SJCRH30 (cell line): ENCODE measurements at regions not wholly inside any gene's neighbourhood (a gene's known extent, or its start where the extent isn't known, plus 50 kb on each side); places are given as distances from the start of the nearest gene placed in this dataset.
A peak's percentile ranks its signal among the peaks of the same experiment; 100 is the strongest.

Experiments used
- DNase-seq, 2 experiments: peaks; one replicate each; pipeline ENCODE4 v3.0.0-alpha.2; 2015 to 2020
- H3K27ac ChIP-seq: fragments of 250-450 bp; sonication (Bioruptor Pico); 2 replicates; pipeline ENCODE4 v1.5.1; 2020; ENCODE audit warnings: mild to moderate bottlenecking, moderate library complexity
- H3K27me3 ChIP-seq: fragments of 250-450 bp; sonication (Bioruptor Pico); 2 replicates; pipeline ENCODE4 v1.5.1; 2020; ENCODE audit warnings: mild to moderate bottlenecking, moderate library complexity
- H3K36me3 ChIP-seq: fragments of 250-450 bp; sonication (Bioruptor Pico); 2 replicates; pipeline ENCODE4 v1.5.1; 2020; ENCODE audit warnings: mild to moderate bottlenecking, moderate library complexity
- H3K4me1 ChIP-seq: fragments of 250-450 bp; sonication (Bioruptor Pico); 2 replicates; pipeline ENCODE4 v1.5.1; 2020; ENCODE audit warnings: mild to moderate bottlenecking, moderate library complexity
- H3K4me3 ChIP-seq: fragments of 250-450 bp; sonication (Bioruptor Pico); 2 replicates; pipeline ENCODE4 v1.5.1; 2020; ENCODE audit warnings: mild to moderate bottlenecking, moderate library complexity
- H3K9me3 ChIP-seq: fragments of 250-450 bp; sonication (Bioruptor Pico); replicated peaks from 2 replicates; pipeline ENCODE4 v1.5.1; 2020; ENCODE audit warnings: mild to moderate bottlenecking, moderate library complexity

- Histone ChIP-seq H3K27me3 (no peaks in the 10 kb centered on the region), H3K4me1 (no peaks in the 10 kb centered on the region), H3K27ac (no peak overlapping the region), H3K36me3 (no peaks in the 10 kb centered on the region), H3K9me3 (0 out of 2 replicates have a peak, but pooled peaks cover 3% of the 10 kb centered on the region), H3K4me3 (no peak overlapping the region)
- no peak for DNase-seq
Observed at GRCh38 chr15:39447881-39448280, 133.0 kb upstream of the THBS1 start.

- Histone ChIP-seq H3K27ac (no peak overlapping the region), H3K4me1 (peaks cover 4% of the 10 kb centered on the region), H3K36me3 (no peaks in the 10 kb centered on the region), H3K9me3 (0 out of 2 replicates have a peak, but pooled peaks cover 3% of the 10 kb centered on the region), H3K27me3 (no peaks in the 10 kb centered on the region), H3K4me3 (no peak overlapping the region)
- no peak for DNase-seq
Observed at GRCh38 chr15:39448409-39448808, 132.5 kb upstream of the THBS1 start.

GRCh38 chr15:39451121-39451688 is 129.7 kb upstream of the THBS1 start:
- Histone ChIP-seq H3K36me3 (no peaks in the 10 kb centered on the region), H3K27ac (no peak overlapping the region), H3K4me3 (no peak overlapping the region), H3K4me1 (peaks cover 8% of the 10 kb centered on the region), H3K27me3 (no peaks in the 10 kb centered on the region), H3K9me3 (no peaks in the 10 kb centered on the region)
- no peak for DNase-seq

GRCh38 chr15:39451871-39452270 is 129.0 kb upstream of the THBS1 start:
- no peak overlapping the region for H3K4me3 ChIP-seq
- H3K27me3 ChIP-seq: no peaks in the 10 kb centered on the region
- H3K9me3 ChIP-seq: no peaks in the 10 kb centered on the region
- no peak overlapping the region for H3K27ac ChIP-seq
- no peak for DNase-seq
- no peaks in the 10 kb centered on the region for H3K36me3 ChIP-seq
- H3K4me1 ChIP-seq: peaks cover 8% of the 10 kb centered on the region

GRCh38 chr15:39453620-39454019 is 127.3 kb upstream of the THBS1 start:
- H3K4me3 ChIP-seq: no peak overlapping the region
- H3K36me3 ChIP-seq: no peaks in the 10 kb centered on the region
- no peak for DNase-seq
- peak overlapping the region; percentile 10; the same call in 1 of the 2 replicates for H3K27ac ChIP-seq
- no peaks in the 10 kb centered on the region for H3K27me3 ChIP-seq
- no peaks in the 10 kb centered on the region for H3K9me3 ChIP-seq
- peaks cover 8% of the 10 kb centered on the region for H3K4me1 ChIP-seq

- no peak for DNase-seq
- no peak overlapping the region for H3K27ac ChIP-seq
Observed at GRCh38 chr15:39454189-39454986, 126.5 kb upstream of the THBS1 start.

GRCh38 chr15:39455471-39455991 is 125.3 kb upstream of the THBS1 start:
- H3K36me3 ChIP-seq: no peaks in the 10 kb centered on the region
- no peaks in the 10 kb centered on the region for H3K27me3 ChIP-seq
- no peaks in the 10 kb centered on the region; the same call in 1 of the 2 replicates for H3K9me3 ChIP-seq
- no peak for DNase-seq
- no peak overlapping the region for H3K4me3 ChIP-seq
- H3K27ac ChIP-seq: no peak overlapping the region
- H3K4me1 ChIP-seq: peaks cover 18% of the 10 kb centered on the region

More at GRCh38 chr15:39454189-39454986, 126.5 kb upstream of the THBS1 start:
- Histone ChIP-seq H3K9me3 (no peaks in the 10 kb centered on the region), H3K4me3 (no peak overlapping the region), H3K27me3 (no peaks in the 10 kb centered on the region), H3K4me1 (peaks cover 10% of the 10 kb centered on the region), H3K36me3 (no peaks in the 10 kb centered on the region)

GRCh38 chr15:39456159-39456558 is 124.7 kb upstream of the THBS1 start:
- Histone ChIP-seq H3K9me3 (no peaks in the 10 kb centered on the region; the same call in 1 of the 2 replicates), H3K27ac (no peak overlapping the region), H3K36me3 (no peaks in the 10 kb centered on the region), H3K4me1 (peaks cover 20% of the 10 kb centered on the region), H3K27me3 (no peaks in the 10 kb centered on the region), H3K4me3 (no peak overlapping the region)
- no peak for DNase-seq

- H3K36me3 ChIP-seq: no peaks in the 10 kb centered on the region
- H3K27me3 ChIP-seq: no peaks in the 10 kb centered on the region
- peaks cover 26% of the 10 kb centered on the region for H3K4me1 ChIP-seq
- H3K9me3 ChIP-seq: no peaks in the 10 kb centered on the region; the same call in 1 of the 2 replicates
- H3K27ac ChIP-seq: no peak overlapping the region
- DNase-seq: peak; percentile 17 to 53
- no peak overlapping the region for H3K4me3 ChIP-seq
Observed at GRCh38 chr15:39456582-39457330, 124.1 kb upstream of the THBS1 start.

- Histone ChIP-seq H3K36me3 (no peaks in the 10 kb centered on the region), H3K9me3 (no peaks in the 10 kb centered on the region; the same call in 1 of the 2 replicates), H3K27ac (no peak overlapping the region), H3K4me1 (peaks cover 28% of the 10 kb centered on the region), H3K4me3 (no peak overlapping the region), H3K27me3 (no peaks in the 10 kb centered on the region)
- DNase-seq: no peak
Observed at GRCh38 chr15:39458131-39458530, 122.7 kb upstream of the THBS1 start.

GRCh38 chr15:39459548-39459947 is 121.3 kb upstream of the THBS1 start:
- H3K9me3 ChIP-seq: peaks cover 3% of the 10 kb centered on the region; the same call in 1 of the 2 replicates
- peaks cover 21% of the 10 kb centered on the region for H3K4me1 ChIP-seq

GRCh38 chr15:39460748-39461147 is 120.1 kb upstream of the THBS1 start:
- no peak for DNase-seq
- H3K27ac ChIP-seq: no peak overlapping the region

More at GRCh38 chr15:39459548-39459947, 121.3 kb upstream of the THBS1 start:
- Histone ChIP-seq H3K36me3 (no peaks in the 10 kb centered on the region), H3K4me3 (no peak overlapping the region), H3K27me3 (no peaks in the 10 kb centered on the region), H3K27ac (no peak overlapping the region)
- DNase-seq: no peak

GRCh38 chr15:39461536-39462130 is 119.2 kb upstream of the THBS1 start:
- H3K4me3 ChIP-seq: no peak overlapping the region
- H3K4me1 ChIP-seq: peaks cover 21% of the 10 kb centered on the region
- H3K9me3 ChIP-seq: peaks cover 3% of the 10 kb centered on the region; the same call in 1 of the 2 replicates
- H3K27ac ChIP-seq: peak overlapping the region; percentile 5; the same call in 1 of the 2 replicates
- H3K27me3 ChIP-seq: no peaks in the 10 kb centered on the region
- H3K36me3 ChIP-seq: no peaks in the 10 kb centered on the region
- peak; percentile 40 to 80 for DNase-seq

More at GRCh38 chr15:39460748-39461147, 120.1 kb upstream of the THBS1 start:
- H3K4me1 ChIP-seq: peaks cover 21% of the 10 kb centered on the region
- H3K9me3 ChIP-seq: peaks cover 3% of the 10 kb centered on the region; the same call in 1 of the 2 replicates
- no peaks in the 10 kb centered on the region for H3K36me3 ChIP-seq
- no peaks in the 10 kb centered on the region for H3K27me3 ChIP-seq
- no peak overlapping the region for H3K4me3 ChIP-seq

GRCh38 chr15:39462691-39463090 is 118.2 kb upstream of the THBS1 start:
- Histone ChIP-seq H3K36me3 (no peaks in the 10 kb centered on the region), H3K27me3 (no peaks in the 10 kb centered on the region), H3K4me1 (peaks cover 21% of the 10 kb centered on the region), H3K4me3 (no peak overlapping the region), H3K27ac (no peak overlapping the region), H3K9me3 (peaks cover 3% of the 10 kb centered on the region; the same call in 1 of the 2 replicates)
- no peak for DNase-seq
